ENCODE measurements at regions not wholly inside any gene's neighbourhood (a gene's known extent, or its start where the extent isn't known, plus 50 kb on each side); places are given as distances from the start of the nearest gene placed in this dataset.

- TF ChIP-seq EP300 (conservative IDR thresholded peaks at IDR 0.05; ENCODE audit: poor library complexity, severe bottlenecking): no peak
- no peak for TF ChIP-seq CTCF (IDR thresholded peaks at IDR 0.05; ENCODE audit: poor library complexity, severe bottlenecking)
- TF ChIP-seq TAF1 (IDR thresholded peaks at IDR 0.05; ENCODE audit: low read depth): no peak
- TF ChIP-seq SMC3 (conservative IDR thresholded peaks at IDR 0.05; ENCODE audit: poor library complexity): no peak
- TF ChIP-seq MXI1 (conservative IDR thresholded peaks at IDR 0.05; ENCODE audit: poor library complexity, severe bottlenecking): no peak
- no peak for TF ChIP-seq REST (IDR thresholded peaks at IDR 0.05; ENCODE audit: borderline replicate concordance)
- no peak for TF ChIP-seq EZH2 (IDR thresholded peaks at IDR 0.05; ENCODE audit: borderline replicate concordance, insufficient read depth, low read length, poor library complexity, severe bottlenecking)
- no peak for TF ChIP-seq RAD21 (conservative IDR thresholded peaks at IDR 0.05)
- TF ChIP-seq POLR2AphosphoS5 (IDR thresholded peaks at IDR 0.05): no peak
- Histone ChIP-seq H4K20me1 (ENCODE audit: insufficient read depth) (no peaks in the 10 kb centered on the region), H3K4me2 (ENCODE audit: low read length) (no peak overlapping the region), H2AFZ (ENCODE audit: low read depth, low read length) (no peak overlapping the region), H3K4me3 (ENCODE audit: low read length) (no peak overlapping the region), H3K27me3 (ENCODE audit: insufficient read depth, low read depth, low read length) (no peaks in the 10 kb centered on the region), H3K36me3 (ENCODE audit: insufficient read depth, low read length) (no peaks in the 10 kb centered on the region), H3K9ac (ENCODE audit: low read length) (no peak overlapping the region), H3K27ac (ENCODE audit: low read length) (no peak overlapping the region), H3K79me2 (replicated peaks; ENCODE audit: insufficient read depth, low read length) (no peaks in the 10 kb centered on the region), H3K9me2 (ENCODE audit: insufficient read depth, low read length) (no peaks in the 10 kb centered on the region), H3K9me3 (ENCODE audit: low read length) (no peaks in the 10 kb centered on the region), H3F3A (ENCODE audit: insufficient read depth, low read length, poor library complexity, severe bottlenecking) (no peaks in the 10 kb centered on the region)
Measured at GRCh38 chr16:54722210-54722676, 208.4 kb upstream of the IRX5 start.

GRCh38 chr16:54720259-54720658, 210.4 kb upstream of the IRX5 start:
- no peaks in the 10 kb centered on the region for H3K36me3 ChIP-seq (ENCODE audit: insufficient read depth, low read length)
- TF ChIP-seq REST (IDR thresholded peaks at IDR 0.05; ENCODE audit: borderline replicate concordance): no peak
- H3K79me2 ChIP-seq (replicated peaks; ENCODE audit: insufficient read depth, low read length): no peaks in the 10 kb centered on the region
- H3K4me2 ChIP-seq (ENCODE audit: low read length): no peak overlapping the region
- no peak overlapping the region for H3K9ac ChIP-seq (ENCODE audit: low read length)
- no peak overlapping the region for H2AFZ ChIP-seq (ENCODE audit: low read depth, low read length)
- no peaks in the 10 kb centered on the region for H4K20me1 ChIP-seq (ENCODE audit: insufficient read depth)
- no peaks in the 10 kb centered on the region for H3K9me3 ChIP-seq (ENCODE audit: low read length)
- H3K4me3 ChIP-seq (ENCODE audit: low read length): no peak overlapping the region
- no peak overlapping the region for H3K27ac ChIP-seq (ENCODE audit: low read length)
- H3F3A ChIP-seq (ENCODE audit: insufficient read depth, low read length, poor library complexity, severe bottlenecking): no peaks in the 10 kb centered on the region
- H3K27me3 ChIP-seq (ENCODE audit: insufficient read depth, low read depth, low read length): no peaks in the 10 kb centered on the region
- H3K9me2 ChIP-seq (ENCODE audit: insufficient read depth, low read length): no peaks in the 10 kb centered on the region
